ENCODE measurements at regions not wholly inside any gene's neighbourhood (a gene's known extent, or its start where the extent isn't known, plus 50 kb on each side); places are given as distances from the start of the nearest gene placed in this dataset.

GRCh38 chr5:162796507-162796906 is 640.9 kb upstream of the CCNG1 start:
- no peak for TF ChIP-seq POLR2A (IDR thresholded peaks at IDR 0.05)
- TF ChIP-seq, protein P1, sequence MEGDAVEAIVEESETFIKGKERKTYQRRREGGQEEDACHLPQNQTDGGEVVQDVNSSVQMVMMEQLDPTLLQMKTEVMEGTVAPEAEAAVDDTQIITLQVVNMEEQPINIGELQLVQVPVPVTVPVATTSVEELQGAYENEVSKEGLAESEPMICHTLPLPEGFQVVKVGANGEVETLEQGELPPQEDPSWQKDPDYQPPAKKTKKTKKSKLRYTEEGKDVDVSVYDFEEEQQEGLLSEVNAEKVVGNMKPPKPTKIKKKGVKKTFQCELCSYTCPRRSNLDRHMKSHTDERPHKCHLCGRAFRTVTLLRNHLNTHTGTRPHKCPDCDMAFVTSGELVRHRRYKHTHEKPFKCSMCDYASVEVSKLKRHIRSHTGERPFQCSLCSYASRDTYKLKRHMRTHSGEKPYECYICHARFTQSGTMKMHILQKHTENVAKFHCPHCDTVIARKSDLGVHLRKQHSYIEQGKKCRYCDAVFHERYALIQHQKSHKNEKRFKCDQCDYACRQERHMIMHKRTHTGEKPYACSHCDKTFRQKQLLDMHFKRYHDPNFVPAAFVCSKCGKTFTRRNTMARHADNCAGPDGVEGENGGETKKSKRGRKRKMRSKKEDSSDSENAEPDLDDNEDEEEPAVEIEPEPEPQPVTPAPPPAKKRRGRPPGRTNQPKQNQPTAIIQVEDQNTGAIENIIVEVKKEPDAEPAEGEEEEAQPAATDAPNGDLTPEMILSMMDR (IDR thresholded peaks at IDR 0.05): no peak

All from adrenal gland (tissue), 5 donors.